GM12878 (cell line): ENCODE measurements at regions not wholly inside any gene's neighbourhood (a gene's known extent, or its start where the extent isn't known, plus 50 kb on each side); places are given as distances from the start of the nearest gene placed in this dataset.

Experiments used
- ATAC-seq: fragments of 200-7000 bp; cut with Tn5 transposase; 3 replicates; pipeline ENCODE4 v1.9.1; 2020; ENCODE audit warnings: mild to moderate bottlenecking, moderate library complexity
- BruUV-seq: library from RNA; stranded (reverse); fragments of 400-500 nt; replicated peaks from 2 replicates; lab custom pipeline; 2021; lab: Mats Ljungman, UMichigan
- CTCF ChIA-PET: fragments of 300-600 bp; sonication (Branson Sonifier 250); formaldehyde crosslinking; extraction: SDS; loops from one replicate; lab custom pipeline; 2021; ENCODE audit warnings: inconsistent platforms; lab: Yijun Ruan, JAX
- POLR2A ChIA-PET: fragments of 350-600 bp; formaldehyde crosslinking; extraction: SDS; loops from one replicate; lab custom pipeline; 2021; ENCODE audit warnings: inconsistent platforms; lab: Charles Lee
- RAD21 ChIA-PET: fragments of 300-600 bp; sonication (Branson Sonifier 250); formaldehyde crosslinking; loops from one replicate; lab custom pipeline; 2023; ENCODE audit warnings: antibody characterized with exemption; ENCODE audit not compliant: unreplicated experiment; lab: Charles Lee
- SMC1A ChIA-PET: fragments of 300-600 bp; sonication (Branson Sonifier 250); formaldehyde crosslinking; loops from one replicate; lab custom pipeline; 2023; ENCODE audit not compliant: unreplicated experiment, uncharacterized antibody; lab: Charles Lee
- DNase-seq: peaks from one replicate; pipeline ENCODE4 v3.0.0-alpha.2; 2011; ENCODE audit warnings: low read depth, low spot score
- FAIRE-seq: peaks from 3 replicates; lab custom pipeline; 2011; peaks lifted over from hg19 to GRCh38; lab: Jason Lieb, UNC
- H2AFZ ChIP-seq: 2 replicates; pipeline ENCODE4 v1.6.0; 2011; ENCODE audit warnings: low read depth, low read length, control low read depth; ENCODE audit not compliant: control insufficient read depth
- H3K27ac ChIP-seq: 2 replicates; pipeline ENCODE4 v1.5.1; 2011; ENCODE audit warnings: control low read depth; ENCODE audit not compliant: control insufficient read depth, insufficient read depth
- H3K27me3 ChIP-seq, 2 experiments: replicated peaks in 1 of 2; 2 replicates each; pipeline versions ENCODE4 v1.6.0 to v1.6.1; 2011; ENCODE audit warnings: low read length in 1 of 2; ENCODE audit not compliant: control insufficient read depth in 2 of 2, insufficient read depth in 2 of 2
- H3K36me3 ChIP-seq, 2 experiments: 2 replicates each; pipeline ENCODE4 v1.5.1; 2011; ENCODE audit warnings: low read length in 1 of 2; ENCODE audit not compliant: control insufficient read depth in 2 of 2, insufficient read depth in 2 of 2
- H3K4me1 ChIP-seq: 2 replicates; pipeline ENCODE4 v1.6.1; 2011; ENCODE audit warnings: mild to moderate bottlenecking, low read length, moderate library complexity, mixed read lengths; ENCODE audit not compliant: control insufficient read depth, insufficient read depth
- H3K4me2 ChIP-seq: 2 replicates; pipeline ENCODE4 v1.6.0; 2011; ENCODE audit warnings: control low read depth; ENCODE audit not compliant: control insufficient read depth, insufficient read depth
- H3K4me3 ChIP-seq: fragments of 200-600 bp; sonication (generic); 2 replicates; pipeline ENCODE4 v1.5.1; 2016
- H3K79me2 ChIP-seq: 2 replicates; pipeline ENCODE4 v1.6.0; 2011; ENCODE audit warnings: low read length; ENCODE audit not compliant: control insufficient read depth, insufficient read depth
- H3K9ac ChIP-seq: 2 replicates; pipeline ENCODE4 v1.8.0; 2011; ENCODE audit warnings: low read length, control low read depth, mixed read lengths; ENCODE audit not compliant: control insufficient read depth, insufficient read depth
- H3K9me3 ChIP-seq: replicated peaks from 3 replicates; pipeline ENCODE4 v1.5.1; 2011; ENCODE audit warnings: mild to moderate bottlenecking, low read length; ENCODE audit not compliant: control insufficient read depth, insufficient read depth
- H4K20me1 ChIP-seq: 2 replicates; pipeline ENCODE4 v1.6.0; 2011; ENCODE audit not compliant: control insufficient read depth, insufficient read depth
- BCLAF1 ChIP-seq: fragments of 450-650 bp; IDR thresholded peaks from 2 replicates; pipeline ENCODE4 v1.6.1; 2017; ENCODE audit warnings: antibody characterized with exemption, mild to moderate bottlenecking, moderate library complexity
- CBFB ChIP-seq: IDR thresholded peaks from 2 replicates; pipeline ENCODE4 v1.6.1; 2016; ENCODE audit warnings: antibody characterized with exemption, low read depth
- CEBPB ChIP-seq, 2 experiments: fragments of 150-350 bp in 1 of 2; IDR thresholded peaks; 2 replicates each; pipeline ENCODE4 v1.6.1; 2012 to 2014; ENCODE audit warnings: low read depth in 2 of 2, low read length in 2 of 2, borderline replicate concordance in 1 of 2, inconsistent platforms in 1 of 2
- CHD1 ChIP-seq: IDR thresholded peaks from 2 replicates; pipeline ENCODE4 v1.6.1; 2012; ENCODE audit warnings: low read depth, low read length, improper control_type of control experiment
- CHD2 ChIP-seq: IDR thresholded peaks from 2 replicates; pipeline ENCODE4 v1.6.1; 2011; ENCODE audit warnings: low read depth, low read length, improper control_type of control experiment, borderline replicate concordance
- CTCF ChIP-seq, 3 experiments: IDR thresholded peaks in 2 of 3; conservative IDR thresholded peaks in 1 of 3; 2 replicates each; pipeline ENCODE4 v1.5.1; 2011; ENCODE audit warnings: low read depth in 3 of 3, low read length in 3 of 3, mild to moderate bottlenecking in 3 of 3, control low read depth in 2 of 3, moderate library complexity in 2 of 3, inconsistent platforms in 1 of 3, mixed read lengths in 1 of 3; ENCODE audit not compliant: control insufficient read depth in 2 of 3, insufficient read depth in 1 of 3; ENCODE audit errors: extremely low read depth in 1 of 3
- JUNB ChIP-seq: IDR thresholded peaks from 2 replicates; pipeline ENCODE4 v1.6.1; 2016; ENCODE audit warnings: antibody characterized with exemption, mild to moderate bottlenecking
- KAT2A ChIP-seq: conservative IDR thresholded peaks from 2 replicates; pipeline ENCODE4 v1.6.1; 2011; ENCODE audit warnings: low read depth, low read length; ENCODE audit not compliant: control insufficient read depth
- KDM1A ChIP-seq: fragments of 200-600 bp; sonication (generic); IDR thresholded peaks from 2 replicates; pipeline ENCODE4 v1.6.1; 2016; ENCODE audit warnings: borderline replicate concordance
- PML ChIP-seq: IDR thresholded peaks from 2 replicates; pipeline ENCODE4 v1.6.1; 2012; ENCODE audit warnings: low read length, inconsistent platforms
- POU2F2 ChIP-seq: IDR thresholded peaks from 3 replicates; pipeline ENCODE4 v1.6.1; 2011; ENCODE audit warnings: low read depth, mild to moderate bottlenecking, low read length, borderline replicate concordance
- SUPT20H ChIP-seq: IDR thresholded peaks from 2 replicates; pipeline ENCODE4 v1.6.1; 2011; ENCODE audit warnings: low read depth, mild to moderate bottlenecking, low read length, moderate library complexity, borderline replicate concordance; ENCODE audit not compliant: control insufficient read depth
- TARDBP ChIP-seq: IDR thresholded peaks from 2 replicates; pipeline ENCODE4 v1.6.1; 2016; ENCODE audit warnings: borderline replicate concordance
- YY1 ChIP-seq: IDR thresholded peaks from 2 replicates; pipeline ENCODE4 v1.6.1; 2011; ENCODE audit warnings: low read depth, mild to moderate bottlenecking, low read length
- WGBS: methylation state at CpG from one replicate; pipeline ENCODE4 v1.1.6; 2016; ENCODE audit warnings: low lambda C conversion rate; ENCODE audit not compliant: insufficient replicate concordance, insufficient coverage; ENCODE audit errors: missing lambda C conversion rate; 5-methylcytosine and 5-hydroxymethylcytosine counted together
- in situ Hi-C: fragments of 300-500 bp; cut with MboI; formaldehyde crosslinking; loops from 9 replicates; pipeline ENCODE4 v1.14.3; 2018; ENCODE audit warnings: mixed read lengths
- intact Hi-C: fragments of 100-400 bp; cut with micrococcal nuclease; formaldehyde crosslinking; loops from one replicate; pipeline ENCODE4 v1.14.2; 2022; ENCODE audit not compliant: unreplicated experiment
- TF ChIP-seq, protein P1 (sequence below): fragments of 450-650 bp; IDR thresholded peaks from 2 replicates; pipeline ENCODE4 v1.6.1; 2017; ENCODE audit warnings: low read depth, mild to moderate bottlenecking, moderate library complexity
- TF ChIP-seq, protein P2 (sequence below): IDR thresholded peaks from 2 replicates; pipeline ENCODE4 v1.6.1; 2011; ENCODE audit warnings: borderline replicate concordance, low read depth, mild to moderate bottlenecking, moderate library complexity, low read length; ENCODE audit not compliant: insufficient read depth, poor library complexity, severe bottlenecking

GRCh38 chr5:154546719-154547118 is 68.7 kb upstream of the HAND1 start (continued):
- TF ChIP-seq KDM1A (no peak), KAT2A (no peak), POU2F2 (no peak), CEBPB (IDR thresholded peaks at IDR 0.05; ENCODE audit: borderline replicate concordance in 1 of 2, low read depth in 2 of 2, low read length in 2 of 2) (no peak), SUPT20H (no peak), YY1 (no peak), JUNB (no peak)
- TF ChIP-seq, protein P1, sequence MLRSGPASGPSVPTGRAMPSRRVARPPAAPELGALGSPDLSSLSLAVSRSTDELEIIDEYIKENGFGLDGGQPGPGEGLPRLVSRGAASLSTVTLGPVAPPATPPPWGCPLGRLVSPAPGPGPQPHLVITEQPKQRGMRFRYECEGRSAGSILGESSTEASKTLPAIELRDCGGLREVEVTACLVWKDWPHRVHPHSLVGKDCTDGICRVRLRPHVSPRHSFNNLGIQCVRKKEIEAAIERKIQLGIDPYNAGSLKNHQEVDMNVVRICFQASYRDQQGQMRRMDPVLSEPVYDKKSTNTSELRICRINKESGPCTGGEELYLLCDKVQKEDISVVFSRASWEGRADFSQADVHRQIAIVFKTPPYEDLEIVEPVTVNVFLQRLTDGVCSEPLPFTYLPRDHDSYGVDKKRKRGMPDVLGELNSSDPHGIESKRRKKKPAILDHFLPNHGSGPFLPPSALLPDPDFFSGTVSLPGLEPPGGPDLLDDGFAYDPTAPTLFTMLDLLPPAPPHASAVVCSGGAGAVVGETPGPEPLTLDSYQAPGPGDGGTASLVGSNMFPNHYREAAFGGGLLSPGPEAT = no peak
- TF ChIP-seq, protein P2, sequence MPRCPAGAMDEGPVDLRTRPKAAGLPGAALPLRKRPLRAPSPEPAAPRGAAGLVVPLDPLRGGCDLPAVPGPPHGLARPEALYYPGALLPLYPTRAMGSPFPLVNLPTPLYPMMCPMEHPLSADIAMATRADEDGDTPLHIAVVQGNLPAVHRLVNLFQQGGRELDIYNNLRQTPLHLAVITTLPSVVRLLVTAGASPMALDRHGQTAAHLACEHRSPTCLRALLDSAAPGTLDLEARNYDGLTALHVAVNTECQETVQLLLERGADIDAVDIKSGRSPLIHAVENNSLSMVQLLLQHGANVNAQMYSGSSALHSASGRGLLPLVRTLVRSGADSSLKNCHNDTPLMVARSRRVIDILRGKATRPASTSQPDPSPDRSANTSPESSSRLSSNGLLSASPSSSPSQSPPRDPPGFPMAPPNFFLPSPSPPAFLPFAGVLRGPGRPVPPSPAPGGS = no peak

DNA sequence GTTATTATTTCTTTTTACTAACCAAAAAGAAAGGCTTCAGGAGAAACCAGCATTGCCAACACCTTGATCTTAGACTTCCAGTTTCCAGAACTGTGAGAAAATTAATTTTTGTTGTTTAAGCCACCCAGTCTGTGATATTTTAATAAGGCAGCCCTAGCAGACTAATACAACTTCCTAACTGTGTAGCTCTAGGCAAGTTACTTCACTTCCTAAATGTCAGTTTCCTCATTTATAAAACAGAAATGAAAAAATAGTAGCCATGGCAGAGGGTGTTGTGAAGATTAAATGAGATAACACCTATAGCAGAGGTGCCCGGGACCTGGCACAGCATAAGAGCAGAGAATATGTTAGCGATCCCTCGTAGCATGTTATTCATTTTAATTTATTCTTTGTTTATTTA is 66.6 kb upstream of the HAND1 start:
- no peaks in the 10 kb centered on the region for H3K79me2 ChIP-seq
- peaks cover 3% of the 10 kb centered on the region; the same call in 1 of the 2 replicates for H3K4me1 ChIP-seq
- SMC1A ChIA-PET = interaction anchor here (0.7 kb wide), 1 partner anchor 93 kb away, joined by 3 read pairs; no protein-coding TSS in a partner anchor
- H4K20me1 ChIP-seq = no peaks in the 10 kb centered on the region
- H3K4me3 ChIP-seq = no peak overlapping the region
- H3K4me2 ChIP-seq = no peak overlapping the region
- CTCF ChIA-PET = interaction anchor here (0.5 to 1.6 kb wide), 2 partner anchors 24 to 617 kb away, joined by 3 to 5 read pairs; no protein-coding TSS in a partner anchor
- POLR2A ChIA-PET = no interaction called here
- intact Hi-C loops (no loop called here), in situ Hi-C loops (no loop called here)
- RAD21 ChIA-PET = no interaction called here
- no peaks in the 10 kb centered on the region for H3K9me3 ChIP-seq
- H3K36me3 ChIP-seq = no peaks in the 10 kb centered on the region
- 67% methylated on average over 3 of the region's 3 CpGs for WGBS
- no peak overlapping the region for H2AFZ ChIP-seq
- peaks cover 0 to 2% of the 10 kb centered on the region in 2 experiments; a peak in 2 of 4 replicates for H3K27me3 ChIP-seq
- no TSS peak for BruUV-seq
- DNase-seq = no peak
- FAIRE-seq = no peak
- no peak overlapping the region for H3K27ac ChIP-seq
- H3K9ac ChIP-seq = no peak overlapping the region
- no peak for ATAC-seq
- TF ChIP-seq CHD2 (no peak), CHD1 (no peak), TARDBP (no peak), PML (no peak), CTCF (IDR thresholded peaks at IDR 0.05 in 2 of 3, conservative IDR thresholded peaks at IDR 0.05 in 1 of 3; ENCODE audit: control insufficient read depth in 2 of 3, extremely low read depth in 1 of 3, insufficient read depth in 1 of 3, low read depth in 3 of 3, low read length in 3 of 3) (no peak), BCLAF1 (no peak), CBFB (no peak)
